ENCODE measurements at regions not wholly inside any gene's neighbourhood (a gene's known extent, or its start where the extent isn't known, plus 50 kb on each side); places are given as distances from the start of the nearest gene placed in this dataset.

GRCh38 chr2:193743089-193743488 lies 1548.4 kb upstream of the TMEFF2 start:
- SMC1A ChIA-PET (ENCODE audit: uncharacterized antibody, unreplicated experiment), result no interaction called here
- no peaks in the 10 kb centered on the region for H3K36me3 ChIP-seq (ENCODE audit: control insufficient read depth in 2 of 2, insufficient read depth in 2 of 2, low read length in 1 of 2)
- no peaks in the 10 kb centered on the region for H3K9me3 ChIP-seq (replicated peaks; ENCODE audit: control insufficient read depth, insufficient read depth, low read length)
- no peak overlapping the region for H2AFZ ChIP-seq (ENCODE audit: control insufficient read depth, low read depth, low read length)
- no peak overlapping the region for H3K4me2 ChIP-seq (ENCODE audit: control insufficient read depth, insufficient read depth)
- TF ChIP-seq PAX5 (IDR thresholded peaks at IDR 0.05; ENCODE audit: borderline replicate concordance, low read depth, low read length), result no peak
- TF ChIP-seq MAX (IDR thresholded peaks at IDR 0.05; ENCODE audit: low read depth, low read length), result no peak
- TF ChIP-seq YY1 (IDR thresholded peaks at IDR 0.05; ENCODE audit: low read depth, low read length), result no peak
- no peak for TF ChIP-seq ATF3 (IDR thresholded peaks at IDR 0.05; ENCODE audit: borderline replicate concordance, extremely low read depth, low read depth, low read length)
- no peak for TF ChIP-seq JUNB (IDR thresholded peaks at IDR 0.05)
- TF ChIP-seq MYB (IDR thresholded peaks at IDR 0.05; ENCODE audit: borderline replicate concordance, low read depth, low read length), result no peak
- TF ChIP-seq NBN (IDR thresholded peaks at IDR 0.05), result no peak
- TF ChIP-seq E2F8 (IDR thresholded peaks at IDR 0.05; ENCODE audit: low read depth, partially characterized antibody), result no peak
- no peak for TF ChIP-seq SIX5 (IDR thresholded peaks at IDR 0.05; ENCODE audit: low read depth, low read length, severe bottlenecking)
- TF ChIP-seq BRCA1 (IDR thresholded peaks at IDR 0.05; ENCODE audit: low read depth, low read length), result no peak
- no peak for TF ChIP-seq HSF1 (IDR thresholded peaks at IDR 0.05; ENCODE audit: low read depth, low read length)
- TF ChIP-seq TCF3 (IDR thresholded peaks at IDR 0.05; ENCODE audit: borderline replicate concordance, insufficient read depth, low read depth, low read length), result no peak
- no peak for TF ChIP-seq BMI1 (IDR thresholded peaks at IDR 0.05; ENCODE audit: borderline replicate concordance)
- no peak for TF ChIP-seq ZSCAN29 (IDR thresholded peaks at IDR 0.05)
- TF ChIP-seq ZNF274 (IDR thresholded peaks at IDR 0.05; ENCODE audit: insufficient read depth, insufficient read length), result no peak
- TF ChIP-seq ATF2 (IDR thresholded peaks at IDR 0.05; ENCODE audit: low read length), result no peak
- no peak for TF ChIP-seq POLR2AphosphoS5 (IDR thresholded peaks at IDR 0.05; ENCODE audit: low read length)
- no peak for TF ChIP-seq MYC (IDR thresholded peaks at IDR 0.05; ENCODE audit: insufficient read depth, insufficient read length, insufficient replicate concordance, low read length, severe bottlenecking)
- TF ChIP-seq CBX5 (IDR thresholded peaks at IDR 0.05; ENCODE audit: low read depth), result no peak
- no peak for TF ChIP-seq STAT3 (IDR thresholded peaks at IDR 0.05; ENCODE audit: low read depth, low read length)
- in situ Hi-C loops (cut with MboI), result no loop called here
- H3K9ac ChIP-seq (ENCODE audit: control insufficient read depth, insufficient read depth, low read length), result no peak overlapping the region
- BruUV-seq (replicated peaks), result no TSS peak
- no peaks in the 10 kb centered on the region for H4K20me1 ChIP-seq (ENCODE audit: control insufficient read depth, insufficient read depth)
- POLR2A ChIA-PET, result no interaction called here
- H3K27ac ChIP-seq (ENCODE audit: control insufficient read depth, insufficient read depth), result no peak overlapping the region
- no peaks in the 10 kb centered on the region for H3K27me3 ChIP-seq (replicated peaks in 1 of 2; ENCODE audit: control insufficient read depth in 2 of 2, insufficient read depth in 2 of 2, low read length in 1 of 2)
- WGBS (ENCODE audit: insufficient coverage, insufficient replicate concordance, low lambda C conversion rate, missing lambda C conversion rate), result 0% methylated on average over 4 of the region's 4 CpGs
- ATAC-seq, result no peak
- FAIRE-seq, result no peak
- DNase-seq (ENCODE audit: low read depth, low spot score), result no peak
- RAD21 ChIA-PET (ENCODE audit: unreplicated experiment), result no interaction called here
- CTCF ChIA-PET, result no interaction called here
- H3K4me1 ChIP-seq (ENCODE audit: control insufficient read depth, insufficient read depth, low read length), result no peaks in the 10 kb centered on the region
- no peak overlapping the region for H3K4me3 ChIP-seq
- no peaks in the 10 kb centered on the region for H3K79me2 ChIP-seq (ENCODE audit: control insufficient read depth, insufficient read depth, low read length)
- intact Hi-C loops (cut with micrococcal nuclease; ENCODE audit: unreplicated experiment), result no loop called here

All from GM12878 (cell line).